ENCODE measurements at regions not wholly inside any gene's neighbourhood (a gene's known extent, or its start where the extent isn't known, plus 50 kb on each side); places are given as distances from the start of the nearest gene placed in this dataset.

GRCh38 chr3:144756704-144757440 is 785.2 kb downstream of the DIPK2A start:
- no peak for TF ChIP-seq CTCF (IDR thresholded peaks at IDR 0.05)
- TF ChIP-seq POLR2A (IDR thresholded peaks at IDR 0.05), result no peak
- TF ChIP-seq POLR2AphosphoS5 (IDR thresholded peaks at IDR 0.05), result no peak

Measured in breast epithelium (tissue), 3 donors.